GM12864 (cell line): ENCODE measurements at regions not wholly inside any gene's neighbourhood (a gene's known extent, or its start where the extent isn't known, plus 50 kb on each side); places are given as distances from the start of the nearest gene placed in this dataset.
"Not testable (repeated sequence)": the region's sequence is repeated elsewhere in the genome, so short reads cannot be mapped to it uniquely, and the experiment has no call there.

Source experiments
- DNase-seq: peaks from one replicate; pipeline ENCODE4 v3.0.0-alpha.2; 2011; ENCODE audit warnings: low read depth
- H3K4me3 ChIP-seq: 2 replicates; pipeline ENCODE4 v1.5.1; 2011; ENCODE audit warnings: mild to moderate bottlenecking, low read depth, low read length, control low read depth
- CTCF ChIP-seq: IDR thresholded peaks from 2 replicates; pipeline ENCODE4 v1.5.1; 2011; ENCODE audit warnings: low read depth, mild to moderate bottlenecking, moderate library complexity, low read length, control low read depth, inconsistent platforms; ENCODE audit errors: missing control alignments

DNA sequence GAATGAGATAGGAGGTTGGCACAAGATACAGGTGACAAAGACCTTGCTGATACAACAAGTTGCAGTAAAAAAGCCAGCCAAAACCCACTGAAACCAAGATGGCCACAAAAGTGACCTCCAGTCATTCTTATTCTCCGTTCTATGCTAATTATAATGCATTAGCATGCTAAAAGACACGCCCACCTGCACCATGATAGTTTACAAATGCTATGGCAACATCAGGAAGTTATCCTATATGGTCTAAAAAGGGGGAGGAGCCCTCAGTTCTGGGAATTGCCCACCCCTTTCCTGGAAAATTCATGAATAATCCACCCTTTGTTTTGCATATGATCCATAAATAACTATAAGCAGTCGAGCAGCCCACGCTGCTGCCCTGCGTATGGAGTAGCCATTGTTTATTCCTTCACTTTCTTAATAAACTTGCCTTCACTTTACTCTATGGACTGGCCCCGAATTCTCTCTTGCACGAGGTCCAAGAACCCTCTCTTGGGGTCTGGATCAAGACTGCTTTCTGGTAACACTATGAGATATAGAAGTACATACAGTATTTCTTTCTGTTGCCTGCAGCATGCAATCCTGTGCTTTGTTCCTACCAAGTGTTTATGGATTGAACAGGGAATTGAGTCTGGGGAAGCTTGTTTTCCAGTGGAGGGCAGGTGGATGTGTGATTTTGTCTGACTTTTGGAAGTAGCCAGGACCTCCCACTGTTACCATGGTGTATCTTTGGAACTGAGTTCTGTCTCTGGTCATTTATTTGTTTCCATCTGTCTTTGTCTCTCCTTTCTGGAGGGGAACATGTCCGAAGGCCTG is 72.0 kb upstream of the TGM3 start:
- DNase-seq: no peak
- no peak for TF ChIP-seq CTCF
- no peak overlapping the region for H3K4me3 ChIP-seq

- H3K4me3 ChIP-seq: no peak overlapping the region
- no peak for TF ChIP-seq CTCF
- no peak for DNase-seq
Observed at GRCh38 chr20:2224368-2224639, 71.5 kb upstream of the TGM3 start.

DNA sequence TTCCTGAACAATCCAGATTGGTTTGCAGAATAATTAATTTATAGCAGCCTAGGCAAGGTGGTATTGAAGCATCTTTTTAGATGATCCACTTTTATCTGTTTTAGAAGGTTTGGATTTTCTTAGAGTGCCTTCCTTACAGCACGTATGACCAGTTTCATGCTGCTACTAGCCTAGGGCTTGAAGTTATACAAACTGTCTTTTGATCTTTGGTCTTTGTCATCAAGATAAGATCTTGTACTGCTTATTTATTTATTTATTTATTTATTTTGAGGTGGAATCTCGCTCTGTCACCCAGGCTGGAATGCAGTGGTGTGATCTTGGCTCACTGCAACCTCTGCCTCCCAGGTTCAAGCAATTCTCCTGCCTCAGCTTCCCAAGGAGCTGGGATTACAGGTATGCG is 68.5 kb upstream of the TGM3 start:
- H3K4me3 ChIP-seq, DNase-seq: not testable (repeated sequence)

- H3K4me3 ChIP-seq: no peak overlapping the region
- TF ChIP-seq CTCF: no peak
- no peak for DNase-seq
Observed at GRCh38 chr20:2227861-2228260, 67.9 kb upstream of the TGM3 start.

DNA sequence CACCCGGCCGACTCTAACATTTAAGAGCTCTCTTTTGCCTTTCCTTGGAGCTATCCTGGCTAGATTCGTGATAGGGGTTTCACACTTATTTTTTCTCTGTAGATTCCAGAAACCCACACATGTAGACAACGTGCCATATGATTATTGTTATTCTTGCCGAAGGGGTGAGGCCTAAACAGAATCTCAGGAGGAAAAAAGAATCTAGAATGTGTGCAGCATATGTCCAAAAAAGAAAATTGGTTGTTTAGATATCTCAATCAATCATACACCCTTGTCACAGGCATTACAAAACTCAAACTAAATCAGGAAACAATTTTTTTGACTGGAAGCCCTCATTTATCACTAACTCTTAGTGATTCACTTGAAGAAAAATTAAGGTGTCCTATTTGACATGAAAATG is 66.9 kb upstream of the TGM3 start:
- no peak for TF ChIP-seq CTCF
- DNase-seq: no peak
- H3K4me3 ChIP-seq: no peak overlapping the region

GRCh38 chr20:2230726-2231488 is 64.9 kb upstream of the TGM3 start:
- TF ChIP-seq CTCF: no peak
- H3K4me3 ChIP-seq: no peak overlapping the region
- no peak for DNase-seq

DNA sequence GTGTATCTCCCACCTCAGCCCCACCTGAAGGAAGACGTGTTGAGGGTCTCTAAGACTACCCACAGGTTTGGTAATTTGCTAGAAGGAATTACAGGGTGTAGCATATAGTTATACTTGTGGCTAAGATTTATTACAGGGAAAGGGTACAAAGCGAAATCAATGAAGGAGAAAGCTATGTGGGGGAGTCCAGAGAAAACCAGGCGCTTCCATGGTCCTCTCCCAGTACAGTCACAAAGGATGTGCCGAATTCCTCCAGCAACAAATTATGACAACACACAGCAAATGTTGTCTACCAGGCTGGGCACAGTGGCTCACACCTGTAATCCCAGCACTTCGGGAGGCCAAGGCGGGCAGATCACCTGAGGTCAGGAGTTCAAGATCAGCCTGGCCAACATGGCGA is 64.1 kb upstream of the TGM3 start:
- DNase-seq: no peak

More for the DNA sequence above, 64.1 kb upstream of the TGM3 start:
- no peak overlapping the region for H3K4me3 ChIP-seq
- TF ChIP-seq CTCF: no peak
